PC-9 (cell line): ENCODE measurements at regions not wholly inside any gene's neighbourhood (a gene's known extent, or its start where the extent isn't known, plus 50 kb on each side); places are given as distances from the start of the nearest gene placed in this dataset.

Experiments used
- BruUV-seq: library from RNA; stranded (reverse); fragments of 400-500 nt; replicated peaks from 2 replicates; lab custom pipeline; 2021; lab: Mats Ljungman, UMichigan
- CTCF ChIA-PET: fragments of 300-600 bp; sonication (Branson Sonifier 250); formaldehyde crosslinking; loops from one replicate; lab custom pipeline; 2022; ENCODE audit warnings: antibody characterized with exemption; lab: Charles Lee
- POLR2A ChIA-PET: fragments of 300-600 bp; sonication (Branson Sonifier 250); formaldehyde crosslinking; loops from one replicate; lab custom pipeline; 2022; ENCODE audit warnings: antibody characterized with exemption; ENCODE audit not compliant: unreplicated experiment; lab: Charles Lee
- DNase-seq, 2 experiments: peaks; one replicate each; pipeline versions ENCODE4 v3.0.0 to v3.0.0-alpha.2; 2015 to 2022; ENCODE audit warnings: mixed read lengths in 1 of 2
- H2AFZ ChIP-seq: fragments of 200-600 bp; sonication (generic); 2 replicates; pipeline ENCODE4 v1.8.1; 2017; ENCODE audit warnings: antibody characterized with exemption
- H3F3A ChIP-seq: fragments of 200-600 bp; sonication (generic); 2 replicates; pipeline ENCODE4 v1.8.1; 2017; ENCODE audit warnings: antibody characterized with exemption, mild to moderate bottlenecking, low read depth; ENCODE audit not compliant: insufficient read depth
- H3K27ac ChIP-seq: fragments of 200-600 bp; sonication (generic); 2 replicates; pipeline ENCODE4 v1.6.1; 2016; ENCODE audit warnings: mixed run types
- H3K27me3 ChIP-seq: fragments of 200-600 bp; sonication (generic); 2 replicates; pipeline ENCODE4 v1.6.1; 2016; ENCODE audit warnings: low read depth, mixed run types; ENCODE audit not compliant: insufficient read depth
- H3K36me3 ChIP-seq: fragments of 200-600 bp; sonication (generic); 2 replicates; pipeline ENCODE4 v1.6.1; 2016; ENCODE audit warnings: low read depth, mixed run types
- H3K4me1 ChIP-seq: fragments of 200-600 bp; sonication (generic); replicated peaks from 2 replicates; pipeline ENCODE4 v1.6.1; 2016; ENCODE audit warnings: mixed run types; ENCODE audit not compliant: insufficient read depth
- H3K4me2 ChIP-seq: fragments of 200-600 bp; sonication (generic); 2 replicates; pipeline ENCODE4 v1.6.1; 2017; ENCODE audit warnings: mixed run types
- H3K4me3 ChIP-seq: fragments of 200-600 bp; sonication (generic); 2 replicates; pipeline ENCODE4 v1.6.1; 2016; ENCODE audit warnings: mixed run types
- H3K79me2 ChIP-seq: fragments of 200-600 bp; sonication (generic); 2 replicates; pipeline ENCODE4 v1.6.1; 2017; ENCODE audit warnings: low read depth, mixed run types
- H3K9me2 ChIP-seq: fragments of 200-600 bp; sonication (generic); 2 replicates; pipeline ENCODE4 v1.8.1; 2017; ENCODE audit warnings: mild to moderate bottlenecking; ENCODE audit not compliant: insufficient read depth
- H3K9me3 ChIP-seq: fragments of 200-600 bp; sonication (generic); 2 replicates; pipeline ENCODE4 v1.8.1; 2016; ENCODE audit warnings: low read depth; ENCODE audit not compliant: insufficient read depth
- H4K20me1 ChIP-seq: fragments of 200-600 bp; sonication (generic); 2 replicates; pipeline ENCODE4 v1.8.1; 2017; ENCODE audit not compliant: insufficient read depth
- EZH2 ChIP-seq: fragments of 200-600 bp; sonication (generic); IDR thresholded peaks from 2 replicates; pipeline ENCODE4 v1.8.0; 2017; ENCODE audit warnings: antibody characterized with exemption, low read depth
- intact Hi-C: fragments of 100-400 bp; cut with micrococcal nuclease; formaldehyde crosslinking; loops from one replicate; pipeline ENCODE4 v1.10.0; 2022; ENCODE audit not compliant: unreplicated experiment
- TF ChIP-seq, protein P1 (sequence below): fragments of 200-600 bp; sonication (generic); conservative IDR thresholded peaks from 2 replicates; pipeline ENCODE4 v1.6.1; 2017; ENCODE audit warnings: mixed run types, antibody characterized with exemption, mild to moderate bottlenecking, moderate library complexity

DNA sequence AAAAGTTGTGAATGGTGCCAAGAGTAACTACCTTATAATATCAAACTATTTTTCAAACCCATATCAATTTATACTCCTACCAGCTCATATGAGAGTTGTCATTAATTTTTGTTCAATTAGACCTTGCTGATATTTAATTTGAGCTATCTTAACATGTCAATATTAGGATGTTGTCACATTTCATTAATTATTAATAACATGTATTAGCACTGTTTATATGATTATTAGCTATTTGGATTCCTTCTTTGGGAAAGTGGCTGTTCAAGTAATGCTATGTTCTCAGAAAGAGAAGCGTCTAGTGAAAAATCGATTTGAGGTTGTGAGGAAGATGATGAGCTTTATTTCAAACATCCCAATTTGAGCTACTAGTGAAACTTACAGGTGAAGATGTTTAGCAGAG is 620.2 kb downstream of the KCNJ3 start:
- ChIA-PET POLR2A (no interaction called here), CTCF (no interaction called here)
- no peaks in the 10 kb centered on the region for H3K9me3 ChIP-seq
- no TSS peak for BruUV-seq
- H3K36me3 ChIP-seq: no peaks in the 10 kb centered on the region
- H3K4me3 ChIP-seq: no peak overlapping the region
- no peak overlapping the region for H3K27ac ChIP-seq
- H3F3A ChIP-seq: no peaks in the 10 kb centered on the region
- no peaks in the 10 kb centered on the region for H4K20me1 ChIP-seq
- H3K4me2 ChIP-seq: no peak overlapping the region
- H3K9me2 ChIP-seq: no peaks in the 10 kb centered on the region
- intact Hi-C loops: no loop called here
- H2AFZ ChIP-seq: no peak overlapping the region
- H3K4me1 ChIP-seq: no peaks in the 10 kb centered on the region
- no peak for DNase-seq
- no peaks in the 10 kb centered on the region for H3K79me2 ChIP-seq
- TF ChIP-seq, protein P1, sequence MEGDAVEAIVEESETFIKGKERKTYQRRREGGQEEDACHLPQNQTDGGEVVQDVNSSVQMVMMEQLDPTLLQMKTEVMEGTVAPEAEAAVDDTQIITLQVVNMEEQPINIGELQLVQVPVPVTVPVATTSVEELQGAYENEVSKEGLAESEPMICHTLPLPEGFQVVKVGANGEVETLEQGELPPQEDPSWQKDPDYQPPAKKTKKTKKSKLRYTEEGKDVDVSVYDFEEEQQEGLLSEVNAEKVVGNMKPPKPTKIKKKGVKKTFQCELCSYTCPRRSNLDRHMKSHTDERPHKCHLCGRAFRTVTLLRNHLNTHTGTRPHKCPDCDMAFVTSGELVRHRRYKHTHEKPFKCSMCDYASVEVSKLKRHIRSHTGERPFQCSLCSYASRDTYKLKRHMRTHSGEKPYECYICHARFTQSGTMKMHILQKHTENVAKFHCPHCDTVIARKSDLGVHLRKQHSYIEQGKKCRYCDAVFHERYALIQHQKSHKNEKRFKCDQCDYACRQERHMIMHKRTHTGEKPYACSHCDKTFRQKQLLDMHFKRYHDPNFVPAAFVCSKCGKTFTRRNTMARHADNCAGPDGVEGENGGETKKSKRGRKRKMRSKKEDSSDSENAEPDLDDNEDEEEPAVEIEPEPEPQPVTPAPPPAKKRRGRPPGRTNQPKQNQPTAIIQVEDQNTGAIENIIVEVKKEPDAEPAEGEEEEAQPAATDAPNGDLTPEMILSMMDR: no peak
- TF ChIP-seq EZH2: no peak
- H3K27me3 ChIP-seq: no peaks in the 10 kb centered on the region

DNA sequence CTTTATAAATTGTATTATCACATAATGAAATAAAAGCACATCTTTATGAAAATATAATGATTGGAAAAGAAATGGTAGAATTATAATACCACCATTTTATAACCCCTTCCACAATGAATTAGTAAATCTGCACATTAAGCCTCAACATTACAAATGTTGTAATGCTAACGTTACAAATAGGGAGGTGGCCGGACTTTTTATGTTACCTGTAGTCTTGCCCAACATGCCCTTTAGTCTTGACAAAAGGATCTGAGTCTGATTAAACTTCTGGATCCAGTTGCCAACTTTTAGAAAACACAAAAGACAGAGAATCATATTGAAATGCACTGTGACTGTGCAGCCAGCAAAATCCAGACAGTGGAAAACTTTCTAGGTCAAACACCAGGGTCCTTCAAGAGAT is 617.3 kb downstream of the KCNJ3 start:
- BruUV-seq: no TSS peak
- no peaks in the 10 kb centered on the region for H3K9me2 ChIP-seq
- no peaks in the 10 kb centered on the region for H4K20me1 ChIP-seq
- H3F3A ChIP-seq: no peaks in the 10 kb centered on the region
- POLR2A ChIA-PET: no interaction called here
- intact Hi-C loops: no loop called here
- no peak overlapping the region for H3K4me3 ChIP-seq
- no peak overlapping the region for H3K4me2 ChIP-seq
- CTCF ChIA-PET: no interaction called here
- H3K36me3 ChIP-seq: no peaks in the 10 kb centered on the region
- H3K27ac ChIP-seq: no peak overlapping the region
- no peaks in the 10 kb centered on the region for H3K9me3 ChIP-seq
- no peak overlapping the region for H2AFZ ChIP-seq
- H3K4me1 ChIP-seq: no peaks in the 10 kb centered on the region
- no peak for DNase-seq
- TF ChIP-seq, protein P1: no peak
- no peak for TF ChIP-seq EZH2
- no peaks in the 10 kb centered on the region for H3K79me2 ChIP-seq
- H3K27me3 ChIP-seq: no peaks in the 10 kb centered on the region

DNA sequence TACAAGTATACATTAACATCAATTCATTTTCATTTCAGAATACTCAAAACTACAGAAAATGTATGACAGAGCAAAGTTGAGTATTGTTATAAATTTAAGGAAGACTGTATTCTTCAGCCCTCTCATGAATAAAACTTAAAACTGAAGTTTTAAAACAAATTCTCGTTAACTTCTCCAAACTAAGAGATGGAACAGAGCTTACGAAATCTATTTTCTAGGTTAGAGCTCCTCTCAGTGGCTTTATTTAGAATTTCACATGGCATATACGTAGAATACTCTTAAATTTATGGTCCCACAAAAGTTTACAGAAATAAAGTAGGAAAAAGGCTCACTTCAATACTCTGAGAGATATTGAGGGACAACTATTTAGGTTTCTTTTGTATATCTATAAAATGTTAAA is 612.1 kb downstream of the KCNJ3 start:
- Histone ChIP-seq H3K27me3 (no peaks in the 10 kb centered on the region), H4K20me1 (no peaks in the 10 kb centered on the region), H3F3A (no peaks in the 10 kb centered on the region), H3K4me2 (no peak overlapping the region), H2AFZ (no peak overlapping the region), H3K9me3 (no peaks in the 10 kb centered on the region), H3K9me2 (no peaks in the 10 kb centered on the region), H3K27ac (no peak overlapping the region), H3K36me3 (no peaks in the 10 kb centered on the region), H3K4me1 (no peaks in the 10 kb centered on the region), H3K79me2 (no peaks in the 10 kb centered on the region), H3K4me3 (no peak overlapping the region)
- ChIA-PET CTCF (interaction anchor here (0.6 to 0.7 kb wide), 2 partner anchors 855 to 908 kb away, joined by 3 to 4 read pairs; no protein-coding TSS in a partner anchor), POLR2A (no interaction called here)
- DNase-seq: no peak
- intact Hi-C loops: no loop called here
- BruUV-seq: no TSS peak
- TF ChIP-seq EZH2: no peak
- TF ChIP-seq, protein P1: peak; percentile 72
